HepG2 (cell line): ENCODE measurements at regions not wholly inside any gene's neighbourhood (a gene's known extent, or its start where the extent isn't known, plus 50 kb on each side); places are given as distances from the start of the nearest gene placed in this dataset.

ENCODE experiments used
- ATAC-seq: fragments of 200-7000 bp; cut with Tn5 transposase; 3 replicates; pipeline ENCODE4 v1.9.1; 2020; ENCODE audit warnings: mild to moderate bottlenecking, moderate library complexity
- BruUV-seq: library from RNA; stranded (reverse); fragments of 400-500 nt; replicated peaks from 2 replicates; lab custom pipeline; 2021; lab: Mats Ljungman, UMichigan
- CTCF ChIA-PET: fragments of 300-600 bp; formaldehyde crosslinking; extraction: SDS; loops from one replicate; lab custom pipeline; 2021; ENCODE audit warnings: low total read pairs, inconsistent platforms, low intra/inter-chr PET ratio; lab: Yijun Ruan, JAX
- POLR2A ChIA-PET: fragments of 350-600 bp; sonication (Branson Sonifier 250); formaldehyde crosslinking; loops from one replicate; lab custom pipeline; 2020; ENCODE audit warnings: antibody characterized with exemption, inconsistent platforms; lab: Yijun Ruan, JAX
- DNase-seq: peaks from one replicate; pipeline ENCODE4 v3.0.0-alpha.2; 2015; ENCODE audit warnings: low spot score
- FAIRE-seq: peaks from 3 replicates; lab custom pipeline; 2011; peaks lifted over from hg19 to GRCh38; lab: Jason Lieb, UNC
- H2AFZ ChIP-seq: one replicate; pipeline ENCODE4 v1.6.1; 2011; ENCODE audit warnings: low read length, inconsistent platforms
- H3K27ac ChIP-seq: fragments of 300-600 bp; 3 replicates; pipeline ENCODE4 v1.8.0; 2011; ENCODE audit warnings: mixed run types, mild to moderate bottlenecking, mixed read lengths, low read length, inconsistent platforms; ENCODE audit not compliant: insufficient read depth; ENCODE audit errors: extremely low read length
- H3K27me3 ChIP-seq, 2 experiments: fragments of 200-600 bp in 1 of 2; 2 replicates in 1 of 2; 3 replicates in 1 of 2; pipeline versions ENCODE4 v1.6.0 to v1.8.0; 2011; ENCODE audit warnings: low read length in 2 of 2, mild to moderate bottlenecking in 2 of 2, moderate library complexity in 2 of 2, inconsistent platforms in 1 of 2; ENCODE audit not compliant: insufficient read depth in 2 of 2, control insufficient read depth in 1 of 2
- H3K36me3 ChIP-seq, 2 experiments: fragments of 200-600 bp in 1 of 2; replicated peaks in 1 of 2; 2 replicates in 1 of 2; 3 replicates in 1 of 2; pipeline versions ENCODE4 v1.5.1 to v1.8.0; 2011; ENCODE audit warnings: low read length in 2 of 2, inconsistent platforms in 1 of 2; ENCODE audit not compliant: insufficient read depth in 2 of 2, control insufficient read depth in 1 of 2
- H3K4me1 ChIP-seq: 2 replicates; pipeline ENCODE4 v1.5.1; 2012; ENCODE audit warnings: low read length, inconsistent platforms; ENCODE audit not compliant: insufficient read depth
- H3K4me2 ChIP-seq: 2 replicates; pipeline ENCODE4 v1.6.0; 2011; ENCODE audit warnings: low read depth, low read length, inconsistent platforms
- H3K4me3 ChIP-seq, 3 experiments: fragments of 200-600 bp in 1 of 3; sonication (generic), shearing (Covaris generic) in 1 of 3; replicated peaks in 1 of 3; 2 replicates each; pipeline ENCODE4 v1.5.1; 2011 to 2016; ENCODE audit warnings: low read length in 3 of 3, inconsistent platforms in 2 of 3, low read depth in 2 of 3, mild to moderate bottlenecking in 2 of 3, control low read depth in 1 of 3, mixed read lengths in 1 of 3; ENCODE audit not compliant: insufficient read depth in 1 of 3
- H3K79me2 ChIP-seq: one replicate; pipeline ENCODE4 v1.6.1; 2011; ENCODE audit warnings: low read length, inconsistent platforms; ENCODE audit not compliant: insufficient read depth
- H3K9ac ChIP-seq: 2 replicates; pipeline ENCODE4 v1.6.0; 2011; ENCODE audit warnings: mild to moderate bottlenecking, low read depth, low read length, inconsistent platforms; ENCODE audit not compliant: insufficient read depth
- H3K9me3 ChIP-seq: 2 replicates; pipeline ENCODE4 v1.5.1; 2012; ENCODE audit warnings: mild to moderate bottlenecking, low read length
- H4K20me1 ChIP-seq: 2 replicates; pipeline ENCODE4 v1.6.0; 2011; ENCODE audit warnings: inconsistent platforms, mild to moderate bottlenecking, low read length, moderate library complexity; ENCODE audit not compliant: insufficient read depth
- EZH2 ChIP-seq: conservative IDR thresholded peaks from 2 replicates; pipeline ENCODE4 v1.6.1; 2012; ENCODE audit warnings: mild to moderate bottlenecking, low read depth, low read length, moderate library complexity
- LCORL ChIP-seq, 2 experiments: fragments of 450-650 bp in 1 of 2; sonication (generic) in 1 of 2; formaldehyde crosslinking in 1 of 2; IDR thresholded peaks; 2 replicates each; pipeline versions ENCODE4 v1.5.0 to v1.6.1; 2017 to 2020; ENCODE audit warnings: antibody characterized with exemption in 1 of 2, missing genetic modification reagents in 1 of 2
- ZNF724P ChIP-seq: sonication (generic); formaldehyde crosslinking; IDR thresholded peaks from 2 replicates; pipeline ENCODE4 v1.8.0; 2022; ENCODE audit warnings: missing genetic modification reagents, borderline replicate concordance
- WGBS: methylation state at CpG from one replicate; pipeline ENCODE4 v1.1.6; 2017; ENCODE audit warnings: low lambda C conversion rate; 5-methylcytosine and 5-hydroxymethylcytosine counted together
- in situ Hi-C: cut with HindIII; loops from 2 replicates; pipeline ENCODE4 v1.10.0; 2017; ENCODE audit warnings: low pct_unique_long_range_greater_than_20kb; ENCODE audit not compliant: extremely low pct_ligation_motif_present
- intact Hi-C: fragments of 100-400 bp; cut with micrococcal nuclease; formaldehyde crosslinking; loops from one replicate; pipeline ENCODE4 v1.10.0; 2022; ENCODE audit not compliant: unreplicated experiment
- TF ChIP-seq, protein P1 (sequence below): IDR thresholded peaks from 2 replicates; pipeline ENCODE4 v1.6.1; 2016; ENCODE audit warnings: missing compliant biosample characterization, missing genetic modification reagents, borderline replicate concordance
- TF ChIP-seq, protein P2 (sequence below): sonication (generic); formaldehyde crosslinking; IDR thresholded peaks from 2 replicates; pipeline ENCODE4 v1.5.0; 2020; ENCODE audit warnings: mild to moderate bottlenecking, missing genetic modification reagents
- TF ChIP-seq, protein P3 (sequence below): sonication (generic); formaldehyde crosslinking; IDR thresholded peaks from 2 replicates; pipeline ENCODE4 v1.5.0; 2020; ENCODE audit warnings: missing genetic modification reagents

DNA sequence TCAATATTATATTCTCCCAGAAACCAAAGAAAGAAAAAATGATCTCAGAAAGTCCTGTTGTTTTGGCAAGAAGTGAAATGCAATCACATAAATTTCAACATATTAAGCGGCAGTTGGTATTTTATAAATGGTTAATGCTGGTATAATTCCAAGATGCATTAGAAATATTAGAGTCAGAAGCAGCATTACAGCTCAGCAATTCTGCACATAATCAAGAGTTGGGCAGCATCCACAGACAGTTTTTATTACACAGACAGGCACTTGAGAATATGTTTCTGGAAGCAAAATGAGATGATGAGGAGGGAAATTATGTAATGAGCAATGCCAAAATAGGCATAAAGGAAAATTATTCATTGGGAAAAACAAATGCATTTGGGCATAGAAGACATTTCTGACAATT lies 148.1 kb downstream of the KCNJ2 start:
- in situ Hi-C loops (no loop called here), intact Hi-C loops (no loop called here)
- no peak overlapping the region for H3K27ac ChIP-seq
- ATAC-seq (no peak), DNase-seq (no peak), FAIRE-seq (no peak)
- no peak overlapping the region for H2AFZ ChIP-seq
- no peaks in the 10 kb centered on the region for H3K4me1 ChIP-seq
- no peaks in the 10 kb centered on the region for H3K36me3 ChIP-seq
- ChIA-PET CTCF (no interaction called here), POLR2A (no interaction called here)
- no TSS peak for BruUV-seq
- H3K4me2 ChIP-seq, result no peak overlapping the region
- WGBS, result 0% methylated on average over 1 of the region's 1 CpG
- no peaks in the 10 kb centered on the region for H3K27me3 ChIP-seq
- no peak overlapping the region for H3K4me3 ChIP-seq
- peaks cover 90% of the 10 kb centered on the region for H3K9me3 ChIP-seq
- TF ChIP-seq ZNF724P, result no peak
- TF ChIP-seq, protein P1, sequence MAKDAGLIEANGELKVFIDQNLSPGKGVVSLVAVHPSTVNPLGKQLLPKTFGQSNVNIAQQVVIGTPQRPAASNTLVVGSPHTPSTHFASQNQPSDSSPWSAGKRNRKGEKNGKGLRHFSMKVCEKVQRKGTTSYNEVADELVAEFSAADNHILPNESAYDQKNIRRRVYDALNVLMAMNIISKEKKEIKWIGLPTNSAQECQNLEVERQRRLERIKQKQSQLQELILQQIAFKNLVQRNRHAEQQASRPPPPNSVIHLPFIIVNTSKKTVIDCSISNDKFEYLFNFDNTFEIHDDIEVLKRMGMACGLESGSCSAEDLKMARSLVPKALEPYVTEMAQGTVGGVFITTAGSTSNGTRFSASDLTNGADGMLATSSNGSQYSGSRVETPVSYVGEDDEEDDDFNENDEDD (CRISPR knock-in tag), result no peak
- no peak for TF ChIP-seq LCORL (IDR thresholded peaks at IDR 0.05)
- no peak for TF ChIP-seq LCORL (CRISPR knock-in tag; IDR thresholded peaks at IDR 0.05)
- TF ChIP-seq EZH2, result no peak
- TF ChIP-seq, protein P2, sequence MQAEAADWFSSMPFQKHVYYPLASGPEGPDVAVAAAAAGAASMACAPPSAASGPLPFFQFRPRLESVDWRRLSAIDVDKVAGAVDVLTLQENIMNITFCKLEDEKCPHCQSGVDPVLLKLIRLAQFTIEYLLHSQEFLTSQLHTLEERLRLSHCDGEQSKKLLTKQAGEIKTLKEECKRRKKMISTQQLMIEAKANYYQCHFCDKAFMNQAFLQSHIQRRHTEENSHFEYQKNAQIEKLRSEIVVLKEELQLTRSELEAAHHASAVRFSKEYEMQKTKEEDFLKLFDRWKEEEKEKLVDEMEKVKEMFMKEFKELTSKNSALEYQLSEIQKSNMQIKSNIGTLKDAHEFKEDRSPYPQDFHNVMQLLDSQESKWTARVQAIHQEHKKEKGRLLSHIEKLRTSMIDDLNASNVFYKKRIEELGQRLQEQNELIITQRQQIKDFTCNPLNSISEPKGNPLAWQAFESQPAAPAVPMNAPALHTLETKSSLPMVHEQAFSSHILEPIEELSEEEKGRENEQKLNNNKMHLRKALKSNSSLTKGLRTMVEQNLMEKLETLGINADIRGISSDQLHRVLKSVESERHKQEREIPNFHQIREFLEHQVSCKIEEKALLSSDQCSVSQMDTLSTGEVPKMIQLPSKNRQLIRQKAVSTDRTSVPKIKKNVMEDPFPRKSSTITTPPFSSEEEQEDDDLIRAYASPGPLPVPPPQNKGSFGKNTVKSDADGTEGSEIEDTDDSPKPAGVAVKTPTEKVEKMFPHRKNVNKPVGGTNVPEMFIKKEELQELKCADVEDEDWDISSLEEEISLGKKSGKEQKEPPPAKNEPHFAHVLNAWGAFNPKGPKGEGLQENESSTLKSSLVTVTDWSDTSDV (CRISPR knock-in tag), result no peak
- TF ChIP-seq, protein P3, sequence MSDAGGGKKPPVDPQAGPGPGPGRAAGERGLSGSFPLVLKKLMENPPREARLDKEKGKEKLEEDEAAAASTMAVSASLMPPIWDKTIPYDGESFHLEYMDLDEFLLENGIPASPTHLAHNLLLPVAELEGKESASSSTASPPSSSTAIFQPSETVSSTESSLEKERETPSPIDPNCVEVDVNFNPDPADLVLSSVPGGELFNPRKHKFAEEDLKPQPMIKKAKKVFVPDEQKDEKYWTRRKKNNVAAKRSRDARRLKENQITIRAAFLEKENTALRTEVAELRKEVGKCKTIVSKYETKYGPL, result no peak
- H3K79me2 ChIP-seq, result no peaks in the 10 kb centered on the region
- H4K20me1 ChIP-seq, result no peaks in the 10 kb centered on the region
- no peak overlapping the region for H3K9ac ChIP-seq
